PC-3 (cell line): ENCODE measurements at regions not wholly inside any gene's neighbourhood (a gene's known extent, or its start where the extent isn't known, plus 50 kb on each side); places are given as distances from the start of the nearest gene placed in this dataset.
"Not testable (repeated sequence)": the region's sequence is repeated elsewhere in the genome, so short reads cannot be mapped to it uniquely, and the experiment has no call there.

Experiments
- ATAC-seq: fragments of 200-7000 bp; cut with Tn5 transposase; 2 replicates; pipeline ENCODE4 v1.9.1; 2020; ENCODE audit warnings: mild to moderate bottlenecking, moderate library complexity
- BruUV-seq: library from RNA; stranded (reverse); fragments of 400-500 nt; replicated peaks from 2 replicates; lab custom pipeline; 2021; lab: Mats Ljungman, UMichigan
- CTCF ChIA-PET: fragments of 300-600 bp; sonication (Branson Sonifier 250); formaldehyde crosslinking; loops from one replicate; lab custom pipeline; 2022; ENCODE audit warnings: antibody characterized with exemption; lab: Charles Lee
- POLR2A ChIA-PET: fragments of 300-600 bp; sonication (Branson Sonifier 250); formaldehyde crosslinking; loops from one replicate; lab custom pipeline; 2022; ENCODE audit warnings: antibody characterized with exemption; ENCODE audit not compliant: unreplicated experiment; lab: Charles Lee
- DNase-seq: peaks from one replicate; pipeline ENCODE4 v3.0.0-alpha.2; 2015
- H2AFZ ChIP-seq: fragments of 300-600 bp; sonication (generic); 2 replicates; pipeline ENCODE4 v1.6.0; 2016; ENCODE audit warnings: antibody characterized with exemption, low read length
- H3F3A ChIP-seq: fragments of 300-600 bp; sonication (generic); one replicate; pipeline ENCODE4 v1.6.0; 2017; ENCODE audit warnings: antibody characterized with exemption, low read length, control low read depth, mild to moderate bottlenecking; ENCODE audit not compliant: unreplicated experiment
- H3K27ac ChIP-seq: fragments of 300-600 bp; sonication (generic); 2 replicates; pipeline ENCODE4 v1.5.1; 2016; ENCODE audit warnings: mild to moderate bottlenecking, low read length
- H3K27me3 ChIP-seq: fragments of 300-600 bp; sonication (generic); 2 replicates; pipeline ENCODE4 v1.6.1; 2016; ENCODE audit warnings: low read length, mixed read lengths
- H3K36me3 ChIP-seq: fragments of 300-600 bp; sonication (generic); 2 replicates; pipeline ENCODE4 v1.6.1; 2016; ENCODE audit warnings: low read depth, mixed run types, low read length, mixed read lengths
- H3K4me1 ChIP-seq: fragments of 300-600 bp; sonication (generic); 2 replicates; pipeline ENCODE4 v1.5.1; 2016; ENCODE audit warnings: low read length; ENCODE audit not compliant: insufficient read depth
- H3K4me2 ChIP-seq: fragments of 300-600 bp; sonication (generic); 2 replicates; pipeline ENCODE4 v1.6.0; 2016; ENCODE audit warnings: low read length
- H3K4me3 ChIP-seq: fragments of 300-600 bp; sonication (generic); 2 replicates; pipeline ENCODE4 v1.5.1; 2016; ENCODE audit warnings: mild to moderate bottlenecking, low read length, mixed read lengths
- H3K79me2 ChIP-seq: fragments of 300-600 bp; sonication (generic); 2 replicates; pipeline ENCODE4 v1.6.1; 2017; ENCODE audit warnings: low read length, mixed read lengths
- H3K9ac ChIP-seq: fragments of 300-600 bp; sonication (generic); 2 replicates; pipeline ENCODE4 v1.6.0; 2016; ENCODE audit warnings: mild to moderate bottlenecking, low read length
- H3K9me2 ChIP-seq: fragments of 300-600 bp; sonication (generic); replicated peaks from 2 replicates; pipeline ENCODE4 v1.6.1; 2016; ENCODE audit warnings: mixed run types, low read length, mixed read lengths
- H3K9me3 ChIP-seq: fragments of 300-600 bp; sonication (generic); 2 replicates; pipeline ENCODE4 v1.6.1; 2016; ENCODE audit warnings: low read length, mixed read lengths
- H4K20me1 ChIP-seq: fragments of 300-600 bp; sonication (generic); 2 replicates; pipeline ENCODE4 v1.6.1; 2016; ENCODE audit warnings: low read length, mixed read lengths
- CTCF ChIP-seq: fragments of 300-600 bp; sonication (generic); conservative IDR thresholded peaks from 2 replicates; pipeline ENCODE4 v1.5.1; 2017; ENCODE audit warnings: antibody characterized with exemption, low read depth, mild to moderate bottlenecking, low read length
- EZH2 ChIP-seq: fragments of 300-600 bp; sonication (generic); IDR thresholded peaks from one replicate; pipeline ENCODE4 v1.6.1; 2017; ENCODE audit warnings: antibody characterized with exemption, mild to moderate bottlenecking, low read length; ENCODE audit not compliant: unreplicated experiment
- EZH2phosphoT487 ChIP-seq: fragments of 300-600 bp; sonication (generic); IDR thresholded peaks from 2 replicates; pipeline ENCODE4 v1.6.1; 2018; ENCODE audit warnings: mild to moderate bottlenecking, antibody characterized with exemption, low read length, borderline replicate concordance
- intact Hi-C: fragments of 100-400 bp; cut with micrococcal nuclease; formaldehyde crosslinking; loops from 2 replicates; pipeline ENCODE4 v1.9.0; 2023

DNA sequence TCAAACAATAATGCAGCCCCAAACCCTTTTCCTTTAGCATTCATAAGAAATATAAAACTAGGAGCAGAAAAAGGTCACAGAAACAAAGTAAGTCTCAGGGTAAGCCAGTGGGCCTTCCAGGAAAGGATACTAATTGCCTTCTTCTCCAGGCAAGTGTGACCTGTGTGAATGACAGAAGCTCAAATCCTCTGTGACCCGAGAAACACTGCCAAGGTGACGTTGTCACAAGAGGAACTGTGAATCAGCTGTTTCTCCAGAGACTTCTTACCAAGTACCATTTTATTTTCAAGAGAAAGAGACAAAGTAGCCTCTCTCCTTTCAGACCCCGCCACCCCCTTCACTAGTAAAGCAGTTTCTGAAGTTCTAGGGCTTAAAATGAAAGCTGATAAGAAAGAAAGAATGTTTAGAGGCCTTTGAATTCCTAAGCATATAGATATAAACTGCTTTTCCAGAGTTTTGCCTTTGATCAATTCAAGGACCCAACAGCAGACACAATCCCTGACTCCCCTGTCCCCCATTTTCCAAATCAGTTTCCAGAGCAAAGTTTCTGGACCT is 155.6 kb downstream of the NUF2 start:
- no peaks in the 10 kb centered on the region for H3K9me3 ChIP-seq
- no peaks in the 10 kb centered on the region for H3F3A ChIP-seq
- TF ChIP-seq CTCF: no peak
- no peak for TF ChIP-seq EZH2phosphoT487
- no peak for TF ChIP-seq EZH2
- no peaks in the 10 kb centered on the region for H3K9me2 ChIP-seq
- intact Hi-C loops: no loop called here
- ChIA-PET CTCF (no interaction called here), POLR2A (no interaction called here)
- ATAC-seq (no peak), DNase-seq (no peak)
- no peak overlapping the region for H2AFZ ChIP-seq
- H3K4me2 ChIP-seq: no peak overlapping the region
- no peaks in the 10 kb centered on the region for H3K36me3 ChIP-seq
- no peaks in the 10 kb centered on the region for H3K79me2 ChIP-seq
- H3K27ac ChIP-seq: no peak overlapping the region
- no peaks in the 10 kb centered on the region for H4K20me1 ChIP-seq
- no peak overlapping the region for H3K4me3 ChIP-seq
- H3K27me3 ChIP-seq: peaks cover 32% of the 10 kb centered on the region
- no peak overlapping the region for H3K9ac ChIP-seq
- no peaks in the 10 kb centered on the region for H3K4me1 ChIP-seq
- BruUV-seq: no TSS peak

- intact Hi-C loops, H3K9me2 ChIP-seq, POLR2A ChIA-PET, H2AFZ ChIP-seq, H3K4me1 ChIP-seq, H3K4me3 ChIP-seq, H3K79me2 ChIP-seq, H4K20me1 ChIP-seq, ATAC-seq, H3K9me3 ChIP-seq, H3K9ac ChIP-seq, H3K36me3 ChIP-seq, BruUV-seq, H3F3A ChIP-seq, H3K27ac ChIP-seq, CTCF ChIA-PET, H3K4me2 ChIP-seq, DNase-seq: not testable (repeated sequence)
- peaks cover 17% of the 10 kb centered on the region for H3K27me3 ChIP-seq
Measured at GRCh38 chr1:163498391-163499330, 176.9 kb downstream of the NUF2 start.

DNA sequence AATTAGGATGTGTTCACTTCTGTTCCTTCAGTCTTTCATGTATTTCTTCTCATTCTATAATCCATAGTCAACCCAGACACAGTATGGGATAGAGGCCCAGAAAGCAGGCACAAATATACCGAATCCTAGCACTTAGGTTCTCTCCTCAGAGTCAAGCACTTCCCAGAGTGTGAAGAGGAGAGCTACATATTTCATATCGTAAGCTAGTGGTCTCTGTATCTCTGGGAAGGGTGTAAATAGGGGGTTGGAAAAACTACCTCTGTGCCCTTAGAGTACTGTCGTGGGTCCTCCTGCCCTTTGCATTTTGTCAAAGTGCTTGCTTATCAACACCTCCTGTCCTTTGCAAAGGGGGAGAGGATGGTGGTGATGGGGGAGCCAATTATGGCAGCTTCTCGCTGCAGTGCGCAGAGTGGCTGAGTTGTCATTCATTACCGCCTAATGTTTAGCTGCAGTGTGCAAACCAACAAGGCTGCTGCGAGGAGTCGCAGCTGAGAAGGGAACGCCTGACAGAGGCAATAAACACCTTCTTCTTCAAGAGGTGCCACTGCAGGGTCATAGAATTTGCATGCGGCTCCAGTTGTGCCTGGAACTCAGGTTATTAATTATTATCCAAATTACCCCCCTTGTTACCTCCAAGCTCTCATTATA is 182.7 kb downstream of the NUF2 start:
- CTCF ChIA-PET: no interaction called here

More for the DNA sequence above, 182.7 kb downstream of the NUF2 start:
- no peak overlapping the region for H3K4me2 ChIP-seq
- no peak for DNase-seq
- H3K27ac ChIP-seq: no peak overlapping the region
- H3K4me1 ChIP-seq: 0 out of 2 replicates have a peak, but pooled peaks cover 4% of the 10 kb centered on the region
- no peaks in the 10 kb centered on the region for H3K9me3 ChIP-seq
- intact Hi-C loops: no loop called here
- no TSS peak for BruUV-seq
- H3K9me2 ChIP-seq: no peaks in the 10 kb centered on the region
- H3K9ac ChIP-seq: no peak overlapping the region
- no peak overlapping the region for H2AFZ ChIP-seq
- no peak for ATAC-seq
- H3K4me3 ChIP-seq: no peak overlapping the region
- no peaks in the 10 kb centered on the region for H3F3A ChIP-seq
- no peaks in the 10 kb centered on the region for H3K36me3 ChIP-seq
- no peak for TF ChIP-seq EZH2phosphoT487
- no peak for TF ChIP-seq EZH2
- TF ChIP-seq CTCF: no peak
- POLR2A ChIA-PET: no interaction called here
- peaks cover 28% of the 10 kb centered on the region for H3K27me3 ChIP-seq
- no peaks in the 10 kb centered on the region for H3K79me2 ChIP-seq
- no peaks in the 10 kb centered on the region for H4K20me1 ChIP-seq
